HFF-Myc (cell line): ENCODE measurements at regions not wholly inside any gene's neighbourhood (a gene's known extent, or its start where the extent isn't known, plus 50 kb on each side); places are given as distances from the start of the nearest gene placed in this dataset.

Experiments used
- DNase-seq: peaks from one replicate; pipeline ENCODE4 v3.0.0-alpha.2; 2011; ENCODE audit warnings: low read depth; ENCODE audit errors: extremely low read depth
- H3K4me3 ChIP-seq: replicated peaks from 2 replicates; pipeline ENCODE4 v1.5.1; 2011; ENCODE audit warnings: low read depth, mild to moderate bottlenecking, control low read depth, low read length
- CTCF ChIP-seq: IDR thresholded peaks from 2 replicates; pipeline ENCODE4 v1.5.1; 2012; ENCODE audit warnings: mild to moderate bottlenecking, low read depth, low read length, control low read depth; ENCODE audit errors: missing control alignments

GRCh38 chr6:54633601-54634000 is 213.0 kb upstream of the FAM83B start:
- no peak for TF ChIP-seq CTCF
- no peak overlapping the region for H3K4me3 ChIP-seq
- DNase-seq, result no peak

GRCh38 chr6:54640911-54641310 is 205.7 kb upstream of the FAM83B start:
- H3K4me3 ChIP-seq, result no peak overlapping the region
- DNase-seq, result no peak
- TF ChIP-seq CTCF, result no peak

GRCh38 chr6:54646069-54646950 is 200.3 kb upstream of the FAM83B start:
- TF ChIP-seq CTCF, result no peak
- H3K4me3 ChIP-seq, result no peak overlapping the region
- no peak for DNase-seq

- H3K4me3 ChIP-seq, result no peak overlapping the region
- no peak for DNase-seq
- no peak for TF ChIP-seq CTCF
These were observed 199.5 kb upstream of the FAM83B start for GRCh38 chr6:54646951-54647664.

GRCh38 chr6:54654381-54654780 is 192.2 kb upstream of the FAM83B start:
- no peak for DNase-seq
- no peak overlapping the region for H3K4me3 ChIP-seq
- no peak for TF ChIP-seq CTCF

GRCh38 chr6:54655162-54655561 is 191.4 kb upstream of the FAM83B start:
- no peak for TF ChIP-seq CTCF
- H3K4me3 ChIP-seq, result no peak overlapping the region
- no peak for DNase-seq
